Endothelial cell of umbilical vein (primary cell): ENCODE measurements at regions not wholly inside any gene's neighbourhood (a gene's known extent, or its start where the extent isn't known, plus 50 kb on each side); places are given as distances from the start of the nearest gene placed in this dataset.

Experiments used
- BruUV-seq: library from RNA; stranded (reverse); fragments of 400-500 nt; replicated peaks from 2 replicates; lab custom pipeline; 2021; lab: Mats Ljungman, UMichigan
- CTCF ChIA-PET: fragments of 300-600, 350-600 bp; sonication (Branson Sonifier 250); formaldehyde crosslinking; loops from one replicate; lab custom pipeline; 2021; ENCODE audit warnings: antibody characterized with exemption, inconsistent platforms; lab: Charles Lee
- POLR2A ChIA-PET: fragments of 300-600, 350-600 bp; sonication (Branson Sonifier 250); formaldehyde crosslinking; loops from one replicate; lab custom pipeline; 2021; ENCODE audit warnings: antibody characterized with exemption, inconsistent platforms; lab: Charles Lee
- DNase-seq: peaks from one replicate; pipeline ENCODE4 v3.0.0-alpha.2; 2011; ENCODE audit warnings: low read depth, low spot score
- FAIRE-seq: peaks from 2 replicates; lab custom pipeline; 2011; peaks lifted over from hg19 to GRCh38; lab: Jason Lieb, UNC
- H2AFZ ChIP-seq: 2 replicates; pipeline ENCODE4 v1.6.0; 2012; ENCODE audit warnings: low read depth, low read length, control low read depth, inconsistent platforms
- H3K27ac ChIP-seq: 2 replicates; pipeline ENCODE4 v1.5.1; 2011; ENCODE audit warnings: low read depth, mild to moderate bottlenecking, control low read depth, low read length, moderate library complexity; ENCODE audit not compliant: insufficient read depth
- H3K27me3 ChIP-seq, 2 experiments: 2 replicates each; pipeline versions ENCODE4 v1.6.0 to v1.6.1; 2011; ENCODE audit warnings: low read length in 2 of 2, mixed read lengths in 1 of 2; ENCODE audit not compliant: control insufficient read depth in 2 of 2, insufficient read depth in 2 of 2
- H3K36me3 ChIP-seq, 2 experiments: 2 replicates in 1 of 2; 3 replicates in 1 of 2; pipeline ENCODE4 v1.5.1; 2011; ENCODE audit warnings: low read length in 2 of 2, mild to moderate bottlenecking in 1 of 2, moderate library complexity in 1 of 2; ENCODE audit not compliant: control insufficient read depth in 2 of 2, insufficient read depth in 2 of 2; ENCODE audit errors: extremely low read depth in 1 of 2
- H3K4me1 ChIP-seq: 3 replicates; pipeline ENCODE4 v1.5.1; 2011; ENCODE audit warnings: mild to moderate bottlenecking, low read length; ENCODE audit not compliant: control insufficient read depth, insufficient read depth; ENCODE audit errors: extremely low read depth
- H3K4me2 ChIP-seq: 2 replicates; pipeline ENCODE4 v1.6.1; 2011; ENCODE audit warnings: low read length, control low read depth, mixed read lengths; ENCODE audit not compliant: insufficient read depth
- H3K4me3 ChIP-seq, 3 experiments: fragments of 200-600 bp in 1 of 3; sonication (generic), shearing (Covaris generic) in 1 of 3; replicated peaks in 1 of 3; 2 replicates each; pipeline ENCODE4 v1.5.1; 2011 to 2016; ENCODE audit warnings: control low read depth in 3 of 3, low read length in 3 of 3, mild to moderate bottlenecking in 2 of 3, inconsistent platforms in 1 of 3, low read depth in 1 of 3, moderate library complexity in 1 of 3; ENCODE audit not compliant: insufficient read depth in 1 of 3
- H3K79me2 ChIP-seq: 2 replicates; pipeline ENCODE4 v1.6.0; 2012; ENCODE audit warnings: low read length, inconsistent platforms; ENCODE audit not compliant: control insufficient read depth, insufficient read depth
- H3K9ac ChIP-seq: replicated peaks from 2 replicates; pipeline ENCODE3; 2011; ENCODE audit warnings: low read length, control low read depth; ENCODE audit not compliant: insufficient read depth; ENCODE audit errors: extremely low read depth
- H3K9me1 ChIP-seq: replicated peaks from 3 replicates; pipeline ENCODE4 v1.6.0; 2011; ENCODE audit warnings: mild to moderate bottlenecking, low read length; ENCODE audit not compliant: control insufficient read depth, insufficient read depth; ENCODE audit errors: extremely low read depth
- H3K9me3 ChIP-seq: replicated peaks from 2 replicates; pipeline ENCODE4 v1.5.1; 2012; ENCODE audit warnings: low read length, inconsistent platforms; ENCODE audit not compliant: control insufficient read depth, insufficient read depth
- H4K20me1 ChIP-seq: replicated peaks from 2 replicates; pipeline ENCODE3; 2011; ENCODE audit warnings: mild to moderate bottlenecking, low read length; ENCODE audit not compliant: control insufficient read depth, insufficient read depth; ENCODE audit errors: extremely low read depth
- EZH2 ChIP-seq: IDR thresholded peaks from 2 replicates; pipeline ENCODE4 v1.6.1; 2012; ENCODE audit warnings: borderline replicate concordance, low read depth, mild to moderate bottlenecking, moderate library complexity, low read length, inconsistent platforms; ENCODE audit not compliant: severe bottlenecking
- GATA2 ChIP-seq: IDR thresholded peaks from 2 replicates; pipeline ENCODE4 v1.7.0; 2011; ENCODE audit warnings: low read depth, mild to moderate bottlenecking, moderate library complexity, mixed read lengths, low read length; ENCODE audit not compliant: insufficient read length, insufficient read depth
- JUN ChIP-seq: IDR thresholded peaks from 2 replicates; pipeline ENCODE4 v1.6.1; 2011; ENCODE audit warnings: borderline replicate concordance, low read depth; ENCODE audit not compliant: insufficient read length, insufficient read depth
- MYC ChIP-seq: IDR thresholded peaks from one replicate; pipeline ENCODE4 v1.6.1; 2011; ENCODE audit warnings: mild to moderate bottlenecking, low read depth, low read length
- POLR2AphosphoS5 ChIP-seq: IDR thresholded peaks from 2 replicates; pipeline ENCODE4 v1.6.1; 2012; ENCODE audit warnings: low read depth, mild to moderate bottlenecking, control low read depth, low read length, moderate library complexity; ENCODE audit not compliant: insufficient read depth
- dilution Hi-C: fragments of 300-500 bp; cut with MboI; formaldehyde crosslinking; loops from one replicate; pipeline ENCODE4 v1.15.0; 2019; ENCODE audit warnings: low sequenced_read_pairs; ENCODE audit not compliant: extremely low pct_ligation_motif_present
- intact Hi-C: fragments of 100-400 bp; cut with micrococcal nuclease; formaldehyde crosslinking; loops from one replicate; pipeline ENCODE4 v1.10.0; 2022
- TF ChIP-seq, protein P1 (sequence below), 2 donors: IDR thresholded peaks; 1 replicate in 1 of 2; 2 replicates in 1 of 2; pipeline ENCODE4 v1.5.1; 2011; ENCODE audit warnings: low read length in 2 of 2, mild to moderate bottlenecking in 2 of 2, moderate library complexity in 2 of 2, control low read depth in 1 of 2, inconsistent platforms in 1 of 2, low read depth in 1 of 2; ENCODE audit not compliant: insufficient read depth in 1 of 2; ENCODE audit errors: extremely low read depth in 1 of 2
- TF ChIP-seq, protein P2 (sequence below): IDR thresholded peaks from 2 replicates; pipeline ENCODE4 v1.6.1; 2011; ENCODE audit not compliant: insufficient read depth, insufficient read length

DNA sequence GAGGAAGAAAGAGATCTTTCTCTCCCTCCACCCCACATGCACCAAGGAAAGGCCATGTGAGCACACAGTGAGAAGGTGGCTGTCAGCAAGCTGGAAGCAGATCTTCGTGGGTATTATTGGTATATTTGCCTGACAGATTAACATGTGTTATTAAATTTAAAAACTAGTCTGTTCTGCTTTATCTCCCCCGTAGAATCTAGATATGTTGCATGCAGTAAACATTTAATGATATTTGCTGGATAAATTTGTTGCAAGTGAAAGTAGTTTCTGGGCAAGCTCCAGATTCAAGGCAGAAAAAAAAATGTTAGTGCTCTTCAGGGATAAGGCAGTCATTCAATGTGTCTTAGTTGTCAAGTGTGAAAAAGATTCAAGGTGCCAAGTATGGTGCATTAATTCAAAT lies 215.0 kb upstream of the TAS2R1 start:
- H3K4me2 ChIP-seq = no peak overlapping the region
- no peak for DNase-seq
- no peak for TF ChIP-seq EZH2
- TF ChIP-seq, protein P1, sequence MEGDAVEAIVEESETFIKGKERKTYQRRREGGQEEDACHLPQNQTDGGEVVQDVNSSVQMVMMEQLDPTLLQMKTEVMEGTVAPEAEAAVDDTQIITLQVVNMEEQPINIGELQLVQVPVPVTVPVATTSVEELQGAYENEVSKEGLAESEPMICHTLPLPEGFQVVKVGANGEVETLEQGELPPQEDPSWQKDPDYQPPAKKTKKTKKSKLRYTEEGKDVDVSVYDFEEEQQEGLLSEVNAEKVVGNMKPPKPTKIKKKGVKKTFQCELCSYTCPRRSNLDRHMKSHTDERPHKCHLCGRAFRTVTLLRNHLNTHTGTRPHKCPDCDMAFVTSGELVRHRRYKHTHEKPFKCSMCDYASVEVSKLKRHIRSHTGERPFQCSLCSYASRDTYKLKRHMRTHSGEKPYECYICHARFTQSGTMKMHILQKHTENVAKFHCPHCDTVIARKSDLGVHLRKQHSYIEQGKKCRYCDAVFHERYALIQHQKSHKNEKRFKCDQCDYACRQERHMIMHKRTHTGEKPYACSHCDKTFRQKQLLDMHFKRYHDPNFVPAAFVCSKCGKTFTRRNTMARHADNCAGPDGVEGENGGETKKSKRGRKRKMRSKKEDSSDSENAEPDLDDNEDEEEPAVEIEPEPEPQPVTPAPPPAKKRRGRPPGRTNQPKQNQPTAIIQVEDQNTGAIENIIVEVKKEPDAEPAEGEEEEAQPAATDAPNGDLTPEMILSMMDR (IDR thresholded peaks at IDR 0.05; ENCODE audit: extremely low read depth in 1 of 2, insufficient read depth in 1 of 2, low read depth in 1 of 2, low read length in 2 of 2) = no peak
- no peak for TF ChIP-seq GATA2
- TF ChIP-seq POLR2AphosphoS5 = no peak
- TF ChIP-seq, protein P2, sequence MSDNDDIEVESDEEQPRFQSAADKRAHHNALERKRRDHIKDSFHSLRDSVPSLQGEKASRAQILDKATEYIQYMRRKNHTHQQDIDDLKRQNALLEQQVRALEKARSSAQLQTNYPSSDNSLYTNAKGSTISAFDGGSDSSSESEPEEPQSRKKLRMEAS = no peak
- TF ChIP-seq MYC = no peak
- no peak for TF ChIP-seq JUN
- no peaks in the 10 kb centered on the region for H3K79me2 ChIP-seq
- H3K9me3 ChIP-seq = peaks cover 6% of the 10 kb centered on the region
- H3K27me3 ChIP-seq = no peaks in the 10 kb centered on the region
- BruUV-seq = no TSS peak
- dilution Hi-C loops = no loop called here
- H3K9ac ChIP-seq = no peak overlapping the region
- no peaks in the 10 kb centered on the region for H3K9me1 ChIP-seq
- CTCF ChIA-PET = no interaction called here
- no peaks in the 10 kb centered on the region for H3K4me1 ChIP-seq
- H3K4me3 ChIP-seq = no peak overlapping the region
- no peak overlapping the region for H2AFZ ChIP-seq
- H4K20me1 ChIP-seq = no peaks in the 10 kb centered on the region
- no peak for FAIRE-seq
- intact Hi-C loops = no loop called here
- POLR2A ChIA-PET = no interaction called here
- no peaks in the 10 kb centered on the region for H3K36me3 ChIP-seq
- no peak overlapping the region for H3K27ac ChIP-seq
